Loucy (cell line): ENCODE measurements at regions not wholly inside any gene's neighbourhood (a gene's known extent, or its start where the extent isn't known, plus 50 kb on each side); places are given as distances from the start of the nearest gene placed in this dataset.

Experiments used
- EZH2phosphoT487 ChIP-seq: fragments of 200-600 bp; IDR thresholded peaks from 2 replicates; pipeline ENCODE4 v1.6.1; 2018; ENCODE audit warnings: antibody characterized with exemption, mild to moderate bottlenecking, moderate library complexity, borderline replicate concordance
- TF ChIP-seq, protein P1 (sequence below): fragments of 200-600 bp; sonication (generic); conservative IDR thresholded peaks from 2 replicates; pipeline ENCODE4 v1.5.1; 2014; ENCODE audit warnings: mild to moderate bottlenecking, antibody characterized with exemption, low read length

DNA sequence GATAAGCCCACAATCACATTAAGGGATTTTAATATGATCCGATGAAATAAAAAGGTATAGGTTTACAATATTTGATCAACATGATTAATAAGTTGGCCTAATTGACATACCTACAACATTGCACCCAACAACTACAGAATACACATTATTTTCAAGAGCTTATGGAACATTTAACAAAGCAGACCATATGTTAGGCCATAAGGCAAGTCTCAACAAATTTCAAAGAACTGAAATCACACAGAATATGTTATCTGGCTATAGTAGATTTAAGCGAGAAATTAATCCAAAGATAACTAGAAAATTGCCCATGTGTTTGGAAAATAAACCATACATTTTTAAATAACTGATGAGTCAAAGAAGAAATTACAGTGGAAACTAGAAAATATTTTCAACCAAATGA is 126.0 kb upstream of the KCNG1 start:
- TF ChIP-seq, protein P1, sequence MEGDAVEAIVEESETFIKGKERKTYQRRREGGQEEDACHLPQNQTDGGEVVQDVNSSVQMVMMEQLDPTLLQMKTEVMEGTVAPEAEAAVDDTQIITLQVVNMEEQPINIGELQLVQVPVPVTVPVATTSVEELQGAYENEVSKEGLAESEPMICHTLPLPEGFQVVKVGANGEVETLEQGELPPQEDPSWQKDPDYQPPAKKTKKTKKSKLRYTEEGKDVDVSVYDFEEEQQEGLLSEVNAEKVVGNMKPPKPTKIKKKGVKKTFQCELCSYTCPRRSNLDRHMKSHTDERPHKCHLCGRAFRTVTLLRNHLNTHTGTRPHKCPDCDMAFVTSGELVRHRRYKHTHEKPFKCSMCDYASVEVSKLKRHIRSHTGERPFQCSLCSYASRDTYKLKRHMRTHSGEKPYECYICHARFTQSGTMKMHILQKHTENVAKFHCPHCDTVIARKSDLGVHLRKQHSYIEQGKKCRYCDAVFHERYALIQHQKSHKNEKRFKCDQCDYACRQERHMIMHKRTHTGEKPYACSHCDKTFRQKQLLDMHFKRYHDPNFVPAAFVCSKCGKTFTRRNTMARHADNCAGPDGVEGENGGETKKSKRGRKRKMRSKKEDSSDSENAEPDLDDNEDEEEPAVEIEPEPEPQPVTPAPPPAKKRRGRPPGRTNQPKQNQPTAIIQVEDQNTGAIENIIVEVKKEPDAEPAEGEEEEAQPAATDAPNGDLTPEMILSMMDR: no peak
- no peak for TF ChIP-seq EZH2phosphoT487
